NB4 (cell line): ENCODE measurements at regions not wholly inside any gene's neighbourhood (a gene's known extent, or its start where the extent isn't known, plus 50 kb on each side); places are given as distances from the start of the nearest gene placed in this dataset.

Experiments
- CTCF ChIP-seq: IDR thresholded peaks from one replicate; pipeline ENCODE4 v1.5.1; 2012; ENCODE audit warnings: low read depth, low read length
- MAX ChIP-seq: IDR thresholded peaks from 2 replicates; pipeline ENCODE4 v1.6.1; 2011; ENCODE audit warnings: low read depth, low read length
- MYC ChIP-seq: IDR thresholded peaks from 2 replicates; pipeline ENCODE4 v1.6.1; 2011; ENCODE audit warnings: low read depth, low read length
- POLR2A ChIP-seq: IDR thresholded peaks from 2 replicates; pipeline ENCODE4 v1.6.1; 2011; ENCODE audit warnings: mild to moderate bottlenecking; ENCODE audit not compliant: insufficient read length; ENCODE audit errors: extremely low read depth

GRCh38 chr7:109751241-109751640 lies 1181.6 kb downstream of the DNAJB9 start:
- no peak for TF ChIP-seq MAX
- no peak for TF ChIP-seq CTCF
- TF ChIP-seq POLR2A = no peak
- no peak for TF ChIP-seq MYC
